Fibroblast of upper back skin (primary cell): ENCODE measurements at regions not wholly inside any gene's neighbourhood (a gene's known extent, or its start where the extent isn't known, plus 50 kb on each side); places are given as distances from the start of the nearest gene placed in this dataset.
"Not testable (repeated sequence)": the region's sequence is repeated elsewhere in the genome, so short reads cannot be mapped to it uniquely, and the experiment has no call there.

ENCODE experiments used
- DNase-seq: peaks from one replicate; pipeline ENCODE4 v3.0.0-alpha.2; 2013

DNA sequence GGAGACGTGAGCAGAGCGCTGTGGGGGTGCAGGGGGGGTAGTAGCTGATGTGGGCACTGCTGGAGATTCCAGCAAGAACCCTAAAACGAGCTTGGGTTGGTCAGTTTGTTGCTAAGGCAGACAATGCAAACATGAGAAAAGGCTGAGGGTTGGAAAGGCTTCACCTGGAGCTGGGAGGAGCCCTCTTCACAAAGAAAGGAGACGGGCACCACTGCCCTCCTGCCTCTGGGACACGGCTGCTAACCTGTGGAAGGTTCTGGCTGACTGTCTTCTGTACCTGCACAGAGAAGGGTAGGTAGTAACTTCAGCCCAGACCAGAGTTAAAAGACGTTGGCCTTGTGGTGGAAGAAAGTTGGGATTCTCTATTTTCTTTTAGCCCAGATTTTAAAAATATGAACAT is 108.7 kb downstream of the SUCLA2 start:
- no peak for DNase-seq

DNA sequence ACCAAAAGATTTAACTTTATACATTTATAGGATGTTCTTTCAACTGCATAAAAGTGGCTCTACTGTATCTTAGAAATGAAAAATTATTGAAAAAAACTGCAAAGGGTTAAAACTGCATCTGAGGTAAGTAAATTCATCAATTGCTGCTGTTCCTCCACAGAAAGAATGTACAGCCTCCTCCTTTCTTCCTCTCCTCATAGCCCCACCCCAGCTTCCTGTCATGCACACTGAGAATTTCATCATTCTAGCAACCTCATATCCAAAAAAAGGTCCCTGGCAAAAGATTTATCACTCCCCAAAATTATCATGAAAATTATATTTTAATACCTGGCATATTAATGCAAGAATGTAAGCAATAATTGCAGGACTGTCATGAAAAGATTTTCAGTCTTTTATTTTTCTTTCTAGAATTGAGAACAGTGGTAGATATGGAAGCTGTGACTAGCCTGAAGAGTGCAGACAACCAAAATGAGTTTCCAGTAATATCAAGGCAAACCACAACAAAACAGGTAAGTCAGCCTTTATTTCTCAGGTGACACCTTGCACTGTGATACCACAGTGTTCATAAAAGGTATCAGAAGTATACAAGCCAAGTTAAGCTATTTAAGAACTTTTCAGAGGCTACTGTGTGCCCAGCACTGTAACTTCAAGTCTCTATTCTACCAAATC is 110.8 kb downstream of the SUCLA2 start:
- peak; percentile 67 for DNase-seq

- no peak for DNase-seq
Observed at GRCh38 chr13:47886314-47886713, 114.8 kb downstream of the SUCLA2 start.

GRCh38 chr13:47875201-47875600 is 125.9 kb downstream of the SUCLA2 start:
- DNase-seq = no peak

GRCh38 chr13:47873987-47874386 is 127.1 kb downstream of the SUCLA2 start:
- DNase-seq = not testable (repeated sequence)

- DNase-seq = not testable (repeated sequence)
Observed at GRCh38 chr13:47873319-47873718, 127.8 kb downstream of the SUCLA2 start.

GRCh38 chr13:47869776-47870175 is 131.3 kb downstream of the SUCLA2 start:
- DNase-seq = no peak

- no peak for DNase-seq
Observed at GRCh38 chr13:47865883-47866282, 135.2 kb downstream of the SUCLA2 start.

DNA sequence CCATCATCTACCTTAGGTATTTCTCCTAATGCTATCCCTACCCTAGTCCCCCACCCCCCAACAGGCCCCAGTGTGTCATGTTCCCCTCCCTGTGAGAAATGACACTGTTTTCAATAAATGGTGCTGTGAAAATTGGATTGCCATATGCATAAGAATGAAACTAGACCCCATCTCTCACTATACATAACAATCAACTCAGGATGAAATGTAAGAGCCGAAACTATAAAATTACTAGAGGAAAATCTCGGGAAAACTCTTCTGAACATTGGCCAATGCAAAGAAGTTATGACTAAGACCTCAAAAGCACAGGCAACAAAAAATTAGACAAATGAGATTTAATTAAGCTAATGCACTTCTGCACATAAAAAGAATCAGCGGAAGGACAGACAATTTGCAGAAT is 138.2 kb downstream of the SUCLA2 start:
- DNase-seq = no peak

DNA sequence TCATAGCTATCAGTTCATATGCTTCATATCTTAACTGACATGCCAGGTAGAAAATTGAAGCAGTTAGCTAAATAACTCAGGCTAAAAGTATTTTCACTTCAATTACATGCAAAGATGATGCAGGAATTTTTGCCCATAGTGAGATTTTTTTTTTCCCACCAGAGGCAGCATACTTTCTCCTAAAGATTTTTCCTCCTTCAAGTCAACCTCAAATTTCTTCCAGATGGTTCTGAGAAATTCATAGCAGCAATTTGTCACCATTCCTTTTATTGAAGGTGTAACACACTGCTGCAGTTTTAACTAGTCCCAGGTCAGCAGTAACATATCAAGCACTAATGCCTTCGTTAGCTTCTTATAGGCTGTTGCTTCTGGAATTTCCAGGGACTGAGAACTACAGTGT is 141.9 kb downstream of the SUCLA2 start:
- DNase-seq = peak; percentile 86

DNA sequence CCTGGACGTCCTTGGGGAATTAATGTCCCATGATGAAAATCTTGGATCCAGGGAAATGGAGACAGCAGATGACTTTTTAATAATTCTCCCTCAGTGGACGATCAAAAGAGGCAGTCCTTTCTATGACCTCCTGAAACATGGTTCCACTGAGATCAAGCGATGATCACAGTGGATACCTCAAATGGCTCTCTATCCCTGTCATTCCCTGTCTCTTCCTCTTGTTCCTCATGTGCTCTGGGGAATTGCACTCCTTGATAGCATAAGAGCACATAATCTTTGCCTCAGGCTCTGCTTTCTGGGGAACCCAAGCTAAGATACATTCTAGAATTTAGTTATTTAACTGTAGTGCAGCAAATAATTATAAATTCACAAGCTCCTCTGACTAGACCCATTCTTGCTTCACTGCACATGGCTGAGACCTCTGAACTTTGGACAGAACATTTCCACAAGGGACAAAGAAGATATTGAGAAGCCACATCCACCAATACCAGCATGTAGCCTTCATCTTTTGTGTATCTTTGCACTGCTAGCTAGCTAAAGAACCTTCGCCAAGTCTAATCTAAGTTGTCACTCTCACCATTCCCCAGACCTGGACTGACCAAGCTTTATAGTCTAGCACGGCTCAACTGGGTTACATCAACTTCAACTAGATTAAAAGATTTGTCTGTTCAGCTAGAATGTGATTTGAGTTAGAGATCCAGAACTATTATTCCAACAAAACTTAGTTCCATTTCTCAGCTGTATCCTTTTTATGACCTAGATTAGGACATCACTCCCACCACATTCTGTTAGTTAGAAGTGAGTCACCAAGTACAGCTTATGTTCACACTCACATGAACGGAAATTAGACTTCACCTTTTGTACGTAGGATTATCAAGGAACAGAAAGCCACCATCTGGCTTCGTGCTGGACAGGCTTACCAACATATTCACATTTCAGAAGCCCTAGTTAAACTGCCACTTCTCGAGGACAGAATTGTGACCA is 142.7 kb downstream of the SUCLA2 start:
- DNase-seq = peak; percentile 71

DNA sequence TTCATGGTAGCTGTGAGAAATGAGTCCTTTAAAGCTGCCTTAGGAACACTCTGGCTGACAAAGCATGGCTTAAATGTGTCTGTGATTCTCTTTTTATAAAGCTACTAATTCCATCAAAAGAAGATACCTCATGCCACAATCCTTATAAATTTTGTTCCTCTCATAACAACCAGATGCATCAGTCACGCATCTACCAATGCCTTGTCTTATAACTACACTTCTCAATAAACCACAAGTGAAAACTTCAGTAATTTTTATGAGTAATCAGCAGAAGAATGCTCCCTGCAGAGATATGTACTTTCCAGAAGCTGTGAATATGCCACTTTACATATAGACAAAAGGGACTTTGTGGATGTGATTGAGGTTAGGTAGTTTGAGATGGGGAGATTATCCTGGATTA is 147.8 kb downstream of the SUCLA2 start:
- peak; percentile 89 for DNase-seq

DNA sequence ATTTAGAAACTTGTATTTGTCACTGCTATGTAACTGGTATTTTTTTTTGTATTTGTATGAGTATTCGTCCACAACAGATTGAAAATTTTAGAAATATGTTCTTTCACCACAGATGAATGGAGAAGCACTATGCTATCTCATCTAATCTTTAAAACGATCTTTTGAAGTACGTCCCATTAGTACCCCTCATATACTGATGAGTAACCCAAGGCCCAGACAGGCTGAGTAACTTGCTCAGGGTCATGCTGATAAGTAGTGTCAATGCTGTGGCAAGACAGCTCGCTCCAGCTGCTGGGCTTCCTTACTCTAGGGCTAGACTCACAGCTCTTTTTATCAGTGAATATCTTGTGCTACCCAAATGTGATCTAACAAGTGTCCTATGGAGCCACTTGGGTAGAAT is 154.2 kb downstream of the SUCLA2 start:
- DNase-seq = no peak

- no peak for DNase-seq
Observed at GRCh38 chr13:47845981-47846380, 155.1 kb downstream of the SUCLA2 start.

DNA sequence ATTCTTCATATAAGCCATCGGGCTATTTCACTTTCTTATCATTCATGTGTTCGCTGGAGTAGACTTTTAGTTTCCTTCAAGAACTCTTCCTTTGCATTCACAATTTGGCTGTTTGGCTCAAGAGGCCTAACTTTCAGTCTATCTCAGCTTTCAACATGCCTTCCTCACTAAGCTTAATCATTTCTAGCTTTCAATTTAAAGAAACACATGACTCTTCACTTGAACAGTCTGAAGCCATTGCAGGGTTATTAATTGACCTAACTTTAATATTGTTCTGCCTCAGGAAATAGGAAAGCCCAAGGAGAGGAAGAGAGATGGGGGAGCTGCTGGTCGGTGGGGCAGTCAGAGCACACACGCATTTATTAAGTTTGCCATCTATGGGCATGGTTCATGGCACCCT is 158.1 kb downstream of the SUCLA2 start:
- DNase-seq = no peak

DNA sequence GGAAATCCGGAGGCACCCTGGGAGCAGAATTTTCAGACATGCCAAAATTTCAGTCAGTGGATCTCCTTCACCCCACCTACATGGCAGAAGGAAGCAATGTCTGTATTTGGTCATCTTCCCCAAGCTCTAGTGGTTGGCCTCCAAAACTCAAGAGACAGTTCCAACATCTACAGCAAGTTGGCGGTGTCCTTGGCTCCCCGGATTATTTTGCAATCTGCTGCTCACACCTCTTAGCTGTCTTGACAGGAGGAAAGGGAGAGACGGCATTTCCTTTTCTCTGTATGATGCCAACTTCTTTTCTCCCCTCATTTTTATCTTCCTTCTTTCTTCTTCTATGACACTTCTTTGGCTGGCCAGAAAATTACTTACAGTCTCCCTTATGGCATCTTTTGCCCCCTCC is 159.9 kb downstream of the SUCLA2 start:
- DNase-seq = no peak

- no peak for DNase-seq
Observed at GRCh38 chr13:47837906-47838305, 163.2 kb downstream of the SUCLA2 start.

- no peak for DNase-seq
Observed at GRCh38 chr13:47837104-47837880, 163.8 kb downstream of the SUCLA2 start.

- no peak for DNase-seq
Observed at GRCh38 chr13:47835470-47836228, 165.4 kb downstream of the SUCLA2 start.

- DNase-seq = no peak
Observed at GRCh38 chr13:47832458-47832972, 168.6 kb downstream of the SUCLA2 start.

DNA sequence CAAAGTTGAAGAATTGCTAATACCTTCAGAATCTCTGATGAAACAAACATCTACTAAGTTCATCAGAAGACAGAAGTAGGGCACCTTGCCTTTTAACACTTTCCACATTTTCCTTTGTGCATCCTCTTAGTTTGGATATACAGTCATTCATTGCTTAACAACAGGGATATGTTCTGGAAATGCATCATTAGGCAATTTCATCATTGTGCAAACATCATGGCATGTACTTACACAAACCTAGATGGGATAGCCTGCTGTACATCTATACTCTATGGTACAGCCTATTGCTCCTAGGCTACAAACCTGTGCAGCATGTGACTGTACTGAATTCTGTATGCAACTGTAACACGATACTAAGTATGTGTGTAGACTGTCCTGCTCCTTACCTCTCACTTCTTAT is 169.8 kb downstream of the SUCLA2 start:
- peak; percentile 40 for DNase-seq

- DNase-seq = peak; percentile 81
Observed at GRCh38 chr13:47829690-47830089, 171.4 kb downstream of the SUCLA2 start.
